ENCODE measurements at regions not wholly inside any gene's neighbourhood (a gene's known extent, or its start where the extent isn't known, plus 50 kb on each side); places are given as distances from the start of the nearest gene placed in this dataset.

- TF ChIP-seq POLR2AphosphoS5 (IDR thresholded peaks at IDR 0.05) (no peak), POLR2A (IDR thresholded peaks at IDR 0.05) (no peak)
- TF ChIP-seq, protein P1, sequence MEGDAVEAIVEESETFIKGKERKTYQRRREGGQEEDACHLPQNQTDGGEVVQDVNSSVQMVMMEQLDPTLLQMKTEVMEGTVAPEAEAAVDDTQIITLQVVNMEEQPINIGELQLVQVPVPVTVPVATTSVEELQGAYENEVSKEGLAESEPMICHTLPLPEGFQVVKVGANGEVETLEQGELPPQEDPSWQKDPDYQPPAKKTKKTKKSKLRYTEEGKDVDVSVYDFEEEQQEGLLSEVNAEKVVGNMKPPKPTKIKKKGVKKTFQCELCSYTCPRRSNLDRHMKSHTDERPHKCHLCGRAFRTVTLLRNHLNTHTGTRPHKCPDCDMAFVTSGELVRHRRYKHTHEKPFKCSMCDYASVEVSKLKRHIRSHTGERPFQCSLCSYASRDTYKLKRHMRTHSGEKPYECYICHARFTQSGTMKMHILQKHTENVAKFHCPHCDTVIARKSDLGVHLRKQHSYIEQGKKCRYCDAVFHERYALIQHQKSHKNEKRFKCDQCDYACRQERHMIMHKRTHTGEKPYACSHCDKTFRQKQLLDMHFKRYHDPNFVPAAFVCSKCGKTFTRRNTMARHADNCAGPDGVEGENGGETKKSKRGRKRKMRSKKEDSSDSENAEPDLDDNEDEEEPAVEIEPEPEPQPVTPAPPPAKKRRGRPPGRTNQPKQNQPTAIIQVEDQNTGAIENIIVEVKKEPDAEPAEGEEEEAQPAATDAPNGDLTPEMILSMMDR (IDR thresholded peaks at IDR 0.05 in 8 of 11, conservative IDR thresholded peaks at IDR 0.05 in 3 of 11), result no peak
Observed at GRCh38 chr13:40028446-40028845, 373.0 kb downstream of the COG6 start.
